ENCODE measurements at regions not wholly inside any gene's neighbourhood (a gene's known extent, or its start where the extent isn't known, plus 50 kb on each side); places are given as distances from the start of the nearest gene placed in this dataset.
A peak's percentile ranks its signal among the peaks of the same experiment; 100 is the strongest.

- DNase-seq (peak in 2 of 5 donors; percentile 27 to 31), FAIRE-seq (no peak)
- TF ChIP-seq CTCF (IDR thresholded peaks at IDR 0.05; ENCODE audit: borderline replicate concordance, extremely low read depth, insufficient read depth), result peak; percentile 44
- intact Hi-C loops (cut with DNase I), result no loop called here
- Histone ChIP-seq H3K9me3 (ENCODE audit: control insufficient read depth in 2 of 3, insufficient read depth in 1 of 3, low read length in 3 of 3) (no peaks in the 10 kb centered on the region), H3K4me3 (ENCODE audit: low read length in 3 of 3) (no peak overlapping the region), H3K27ac (ENCODE audit: low read depth in 2 of 2, low read length in 2 of 2) (no peak overlapping the region), H3K27me3 (ENCODE audit: control insufficient read depth, insufficient read depth, low read length) (no peaks in the 10 kb centered on the region), H3K36me3 (ENCODE audit: control insufficient read depth in 2 of 3, insufficient read depth in 3 of 3, low read length in 3 of 3) (no peaks in the 10 kb centered on the region), H3K9ac (ENCODE audit: low read length in 3 of 3) (no peak overlapping the region), H3K4me1 (ENCODE audit: control insufficient read depth in 2 of 3, insufficient read depth in 2 of 3, low read depth in 1 of 3, low read length in 3 of 3) (no peaks in the 10 kb centered on the region)
Observed at GRCh38 chr1:222009105-222009730, 267.3 kb upstream of the DUSP10 start.

GRCh38 chr1:222006715-222007114 lies 264.8 kb upstream of the DUSP10 start:
- Histone ChIP-seq H3K9me3 (ENCODE audit: control insufficient read depth in 2 of 3, insufficient read depth in 1 of 3, low read length in 3 of 3) (no peaks in the 10 kb centered on the region), H3K27ac (ENCODE audit: low read depth in 2 of 2, low read length in 2 of 2) (no peak overlapping the region), H3K4me1 (ENCODE audit: control insufficient read depth in 2 of 3, insufficient read depth in 2 of 3, low read depth in 1 of 3, low read length in 3 of 3) (no peaks in the 10 kb centered on the region), H3K36me3 (ENCODE audit: control insufficient read depth in 2 of 3, insufficient read depth in 3 of 3, low read length in 3 of 3) (no peaks in the 10 kb centered on the region), H3K27me3 (ENCODE audit: control insufficient read depth, insufficient read depth, low read length) (no peaks in the 10 kb centered on the region), H3K9ac (ENCODE audit: low read length in 3 of 3) (no peak overlapping the region), H3K4me3 (ENCODE audit: low read length in 3 of 3) (no peak overlapping the region)
- no peak for DNase-seq
- no peak for FAIRE-seq
- TF ChIP-seq CTCF (IDR thresholded peaks at IDR 0.05; ENCODE audit: borderline replicate concordance, extremely low read depth, insufficient read depth), result no peak
- intact Hi-C loops (cut with DNase I), result no loop called here

- Histone ChIP-seq H3K4me1 (ENCODE audit: control insufficient read depth in 2 of 3, insufficient read depth in 2 of 3, low read depth in 1 of 3, low read length in 3 of 3) (no peaks in the 10 kb centered on the region), H3K27me3 (ENCODE audit: control insufficient read depth, insufficient read depth, low read length) (no peaks in the 10 kb centered on the region), H3K36me3 (ENCODE audit: control insufficient read depth in 2 of 3, insufficient read depth in 3 of 3, low read length in 3 of 3) (no peaks in the 10 kb centered on the region), H3K4me3 (ENCODE audit: low read length in 3 of 3) (no peak overlapping the region), H3K9me3 (ENCODE audit: control insufficient read depth in 2 of 3, insufficient read depth in 1 of 3, low read length in 3 of 3) (no peaks in the 10 kb centered on the region), H3K9ac (ENCODE audit: low read length in 3 of 3) (no peak overlapping the region), H3K27ac (ENCODE audit: low read depth in 2 of 2, low read length in 2 of 2) (no peak overlapping the region)
- no peak for TF ChIP-seq CTCF (IDR thresholded peaks at IDR 0.05; ENCODE audit: borderline replicate concordance, extremely low read depth, insufficient read depth)
- FAIRE-seq (no peak), DNase-seq (no peak)
- intact Hi-C loops (cut with DNase I), result no loop called here
Observed at GRCh38 chr1:222004784-222005183, 262.9 kb upstream of the DUSP10 start.

GRCh38 chr1:222004034-222004433 lies 262.1 kb upstream of the DUSP10 start:
- no peak for TF ChIP-seq CTCF (IDR thresholded peaks at IDR 0.05; ENCODE audit: borderline replicate concordance, extremely low read depth, insufficient read depth)

More at GRCh38 chr1:222004034-222004433, 262.1 kb upstream of the DUSP10 start:
- Histone ChIP-seq H3K27me3 (ENCODE audit: control insufficient read depth, insufficient read depth, low read length) (no peaks in the 10 kb centered on the region), H3K4me3 (ENCODE audit: low read length in 3 of 3) (no peak overlapping the region), H3K27ac (ENCODE audit: low read depth in 2 of 2, low read length in 2 of 2) (no peak overlapping the region), H3K4me1 (ENCODE audit: control insufficient read depth in 2 of 3, insufficient read depth in 2 of 3, low read depth in 1 of 3, low read length in 3 of 3) (no peaks in the 10 kb centered on the region), H3K36me3 (ENCODE audit: control insufficient read depth in 2 of 3, insufficient read depth in 3 of 3, low read length in 3 of 3) (no peaks in the 10 kb centered on the region), H3K9ac (ENCODE audit: low read length in 3 of 3) (no peak overlapping the region), H3K9me3 (ENCODE audit: control insufficient read depth in 2 of 3, insufficient read depth in 1 of 3, low read length in 3 of 3) (no peaks in the 10 kb centered on the region)
- DNase-seq, result no peak
- intact Hi-C loops (cut with DNase I), result no loop called here
- FAIRE-seq, result no peak
